Endothelial cell of umbilical vein (primary cell): ENCODE measurements at regions not wholly inside any gene's neighbourhood (a gene's known extent, or its start where the extent isn't known, plus 50 kb on each side); places are given as distances from the start of the nearest gene placed in this dataset.

Source experiments
- BruUV-seq: library from RNA; stranded (reverse); fragments of 400-500 nt; replicated peaks from 2 replicates; lab custom pipeline; 2021; lab: Mats Ljungman, UMichigan
- CTCF ChIA-PET: fragments of 300-600, 350-600 bp; sonication (Branson Sonifier 250); formaldehyde crosslinking; loops from one replicate; lab custom pipeline; 2021; ENCODE audit warnings: antibody characterized with exemption, inconsistent platforms; lab: Charles Lee
- POLR2A ChIA-PET: fragments of 300-600, 350-600 bp; sonication (Branson Sonifier 250); formaldehyde crosslinking; loops from one replicate; lab custom pipeline; 2021; ENCODE audit warnings: antibody characterized with exemption, inconsistent platforms; lab: Charles Lee
- DNase-seq: peaks from one replicate; pipeline ENCODE4 v3.0.0-alpha.2; 2011; ENCODE audit warnings: low read depth, low spot score
- FAIRE-seq: peaks from 2 replicates; lab custom pipeline; 2011; peaks lifted over from hg19 to GRCh38; lab: Jason Lieb, UNC
- H2AFZ ChIP-seq: 2 replicates; pipeline ENCODE4 v1.6.0; 2012; ENCODE audit warnings: low read depth, low read length, control low read depth, inconsistent platforms
- H3K27ac ChIP-seq: 2 replicates; pipeline ENCODE4 v1.5.1; 2011; ENCODE audit warnings: low read depth, mild to moderate bottlenecking, control low read depth, low read length, moderate library complexity; ENCODE audit not compliant: insufficient read depth
- H3K27me3 ChIP-seq, 2 experiments: 2 replicates each; pipeline versions ENCODE4 v1.6.0 to v1.6.1; 2011; ENCODE audit warnings: low read length in 2 of 2, mixed read lengths in 1 of 2; ENCODE audit not compliant: control insufficient read depth in 2 of 2, insufficient read depth in 2 of 2
- H3K36me3 ChIP-seq, 2 experiments: 2 replicates in 1 of 2; 3 replicates in 1 of 2; pipeline ENCODE4 v1.5.1; 2011; ENCODE audit warnings: low read length in 2 of 2, mild to moderate bottlenecking in 1 of 2, moderate library complexity in 1 of 2; ENCODE audit not compliant: control insufficient read depth in 2 of 2, insufficient read depth in 2 of 2; ENCODE audit errors: extremely low read depth in 1 of 2
- H3K4me1 ChIP-seq: 3 replicates; pipeline ENCODE4 v1.5.1; 2011; ENCODE audit warnings: mild to moderate bottlenecking, low read length; ENCODE audit not compliant: control insufficient read depth, insufficient read depth; ENCODE audit errors: extremely low read depth
- H3K4me2 ChIP-seq: 2 replicates; pipeline ENCODE4 v1.6.1; 2011; ENCODE audit warnings: low read length, control low read depth, mixed read lengths; ENCODE audit not compliant: insufficient read depth
- H3K4me3 ChIP-seq, 3 experiments: fragments of 200-600 bp in 1 of 3; sonication (generic), shearing (Covaris generic) in 1 of 3; replicated peaks in 1 of 3; 2 replicates each; pipeline ENCODE4 v1.5.1; 2011 to 2016; ENCODE audit warnings: control low read depth in 3 of 3, low read length in 3 of 3, mild to moderate bottlenecking in 2 of 3, inconsistent platforms in 1 of 3, low read depth in 1 of 3, moderate library complexity in 1 of 3; ENCODE audit not compliant: insufficient read depth in 1 of 3
- H3K79me2 ChIP-seq: 2 replicates; pipeline ENCODE4 v1.6.0; 2012; ENCODE audit warnings: low read length, inconsistent platforms; ENCODE audit not compliant: control insufficient read depth, insufficient read depth
- H3K9ac ChIP-seq: replicated peaks from 2 replicates; pipeline ENCODE3; 2011; ENCODE audit warnings: low read length, control low read depth; ENCODE audit not compliant: insufficient read depth; ENCODE audit errors: extremely low read depth
- H3K9me1 ChIP-seq: replicated peaks from 3 replicates; pipeline ENCODE4 v1.6.0; 2011; ENCODE audit warnings: mild to moderate bottlenecking, low read length; ENCODE audit not compliant: control insufficient read depth, insufficient read depth; ENCODE audit errors: extremely low read depth
- H3K9me3 ChIP-seq: replicated peaks from 2 replicates; pipeline ENCODE4 v1.5.1; 2012; ENCODE audit warnings: low read length, inconsistent platforms; ENCODE audit not compliant: control insufficient read depth, insufficient read depth
- H4K20me1 ChIP-seq: replicated peaks from 2 replicates; pipeline ENCODE3; 2011; ENCODE audit warnings: mild to moderate bottlenecking, low read length; ENCODE audit not compliant: control insufficient read depth, insufficient read depth; ENCODE audit errors: extremely low read depth
- EZH2 ChIP-seq: IDR thresholded peaks from 2 replicates; pipeline ENCODE4 v1.6.1; 2012; ENCODE audit warnings: borderline replicate concordance, low read depth, mild to moderate bottlenecking, moderate library complexity, low read length, inconsistent platforms; ENCODE audit not compliant: severe bottlenecking
- FOS ChIP-seq: IDR thresholded peaks from 2 replicates; pipeline ENCODE4 v1.6.1; 2011; ENCODE audit warnings: mild to moderate bottlenecking, low read length, moderate library complexity, borderline replicate concordance; ENCODE audit not compliant: insufficient read depth
- GATA2 ChIP-seq: IDR thresholded peaks from 2 replicates; pipeline ENCODE4 v1.7.0; 2011; ENCODE audit warnings: low read depth, mild to moderate bottlenecking, moderate library complexity, mixed read lengths, low read length; ENCODE audit not compliant: insufficient read length, insufficient read depth
- JUN ChIP-seq: IDR thresholded peaks from 2 replicates; pipeline ENCODE4 v1.6.1; 2011; ENCODE audit warnings: borderline replicate concordance, low read depth; ENCODE audit not compliant: insufficient read length, insufficient read depth
- MAX ChIP-seq: IDR thresholded peaks from 2 replicates; pipeline ENCODE4 v1.6.1; 2011; ENCODE audit not compliant: insufficient read depth, insufficient read length
- MYC ChIP-seq: IDR thresholded peaks from one replicate; pipeline ENCODE4 v1.6.1; 2011; ENCODE audit warnings: mild to moderate bottlenecking, low read depth, low read length
- POLR2A ChIP-seq: IDR thresholded peaks from 2 replicates; pipeline ENCODE4 v1.6.1; 2012; ENCODE audit warnings: low read depth, mild to moderate bottlenecking, control low read depth, low read length
- POLR2AphosphoS5 ChIP-seq: IDR thresholded peaks from 2 replicates; pipeline ENCODE4 v1.6.1; 2012; ENCODE audit warnings: low read depth, mild to moderate bottlenecking, control low read depth, low read length, moderate library complexity; ENCODE audit not compliant: insufficient read depth
- dilution Hi-C: fragments of 300-500 bp; cut with MboI; formaldehyde crosslinking; loops from one replicate; pipeline ENCODE4 v1.15.0; 2019; ENCODE audit warnings: low sequenced_read_pairs; ENCODE audit not compliant: extremely low pct_ligation_motif_present
- intact Hi-C: fragments of 100-400 bp; cut with micrococcal nuclease; formaldehyde crosslinking; loops from one replicate; pipeline ENCODE4 v1.10.0; 2022
- TF ChIP-seq, protein P1 (sequence below), 2 donors: IDR thresholded peaks; 1 replicate in 1 of 2; 2 replicates in 1 of 2; pipeline ENCODE4 v1.5.1; 2011; ENCODE audit warnings: low read length in 2 of 2, mild to moderate bottlenecking in 2 of 2, moderate library complexity in 2 of 2, control low read depth in 1 of 2, inconsistent platforms in 1 of 2, low read depth in 1 of 2; ENCODE audit not compliant: insufficient read depth in 1 of 2; ENCODE audit errors: extremely low read depth in 1 of 2

- ChIA-PET CTCF (no interaction called here), POLR2A (no interaction called here)
- H2AFZ ChIP-seq: no peak overlapping the region
- H3K9ac ChIP-seq: no peak overlapping the region
- no peak for DNase-seq
- no peak for TF ChIP-seq POLR2AphosphoS5
- no peaks in the 10 kb centered on the region for H3K27me3 ChIP-seq
- no peaks in the 10 kb centered on the region for H3K9me3 ChIP-seq
- H3K79me2 ChIP-seq: no peaks in the 10 kb centered on the region
- no TSS peak for BruUV-seq
- intact Hi-C loops (no loop called here), dilution Hi-C loops (no loop called here)
- no peak overlapping the region for H3K4me3 ChIP-seq
- no peaks in the 10 kb centered on the region for H3K9me1 ChIP-seq
- H4K20me1 ChIP-seq: no peaks in the 10 kb centered on the region
- no peak for FAIRE-seq
- H3K36me3 ChIP-seq: no peaks in the 10 kb centered on the region
- H3K4me1 ChIP-seq: no peaks in the 10 kb centered on the region
- no peak overlapping the region for H3K27ac ChIP-seq
- H3K4me2 ChIP-seq: no peak overlapping the region
Measured at GRCh38 chr2:126786765-126787164, 111.9 kb upstream of the TEX51 start.

GRCh38 chr2:126787289-126787688 lies 111.4 kb upstream of the TEX51 start:
- TF ChIP-seq POLR2A (no peak), EZH2 (no peak), FOS (no peak), POLR2AphosphoS5 (no peak), MYC (no peak), MAX (no peak), GATA2 (no peak), JUN (no peak)
- TF ChIP-seq, protein P1, sequence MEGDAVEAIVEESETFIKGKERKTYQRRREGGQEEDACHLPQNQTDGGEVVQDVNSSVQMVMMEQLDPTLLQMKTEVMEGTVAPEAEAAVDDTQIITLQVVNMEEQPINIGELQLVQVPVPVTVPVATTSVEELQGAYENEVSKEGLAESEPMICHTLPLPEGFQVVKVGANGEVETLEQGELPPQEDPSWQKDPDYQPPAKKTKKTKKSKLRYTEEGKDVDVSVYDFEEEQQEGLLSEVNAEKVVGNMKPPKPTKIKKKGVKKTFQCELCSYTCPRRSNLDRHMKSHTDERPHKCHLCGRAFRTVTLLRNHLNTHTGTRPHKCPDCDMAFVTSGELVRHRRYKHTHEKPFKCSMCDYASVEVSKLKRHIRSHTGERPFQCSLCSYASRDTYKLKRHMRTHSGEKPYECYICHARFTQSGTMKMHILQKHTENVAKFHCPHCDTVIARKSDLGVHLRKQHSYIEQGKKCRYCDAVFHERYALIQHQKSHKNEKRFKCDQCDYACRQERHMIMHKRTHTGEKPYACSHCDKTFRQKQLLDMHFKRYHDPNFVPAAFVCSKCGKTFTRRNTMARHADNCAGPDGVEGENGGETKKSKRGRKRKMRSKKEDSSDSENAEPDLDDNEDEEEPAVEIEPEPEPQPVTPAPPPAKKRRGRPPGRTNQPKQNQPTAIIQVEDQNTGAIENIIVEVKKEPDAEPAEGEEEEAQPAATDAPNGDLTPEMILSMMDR (IDR thresholded peaks at IDR 0.05; ENCODE audit: extremely low read depth in 1 of 2, insufficient read depth in 1 of 2, low read depth in 1 of 2, low read length in 2 of 2): no peak
- DNase-seq: no peak
- intact Hi-C loops (no loop called here), dilution Hi-C loops (no loop called here)
- H3K27ac ChIP-seq: no peak overlapping the region
- no peak overlapping the region for H3K4me3 ChIP-seq
- H3K4me1 ChIP-seq: no peaks in the 10 kb centered on the region
- no peak overlapping the region for H2AFZ ChIP-seq
- H3K79me2 ChIP-seq: no peaks in the 10 kb centered on the region
- H3K36me3 ChIP-seq: no peaks in the 10 kb centered on the region
- no peak overlapping the region for H3K4me2 ChIP-seq
- no peaks in the 10 kb centered on the region for H3K9me3 ChIP-seq
- no peaks in the 10 kb centered on the region for H3K27me3 ChIP-seq
- ChIA-PET POLR2A (no interaction called here), CTCF (no interaction called here)
- H3K9me1 ChIP-seq: no peaks in the 10 kb centered on the region
- FAIRE-seq: no peak
- no peak overlapping the region for H3K9ac ChIP-seq
- no TSS peak for BruUV-seq
- H4K20me1 ChIP-seq: no peaks in the 10 kb centered on the region
